Liver (tissue), 3 donors: ENCODE measurements at regions not wholly inside any gene's neighbourhood (a gene's known extent, or its start where the extent isn't known, plus 50 kb on each side); places are given as distances from the start of the nearest gene placed in this dataset.

Experiments
- GABPA ChIP-seq, 2 donors: IDR thresholded peaks in 1 of 2; conservative IDR thresholded peaks in 1 of 2; 2 replicates each; pipeline ENCODE4 v1.6.1; 2016; ENCODE audit warnings: antibody characterized with exemption in 2 of 2, mild to moderate bottlenecking in 1 of 2, moderate library complexity in 1 of 2
- JUND ChIP-seq, 2 donors: IDR thresholded peaks; 2 replicates each; pipeline ENCODE4 v1.6.1; 2016; ENCODE audit warnings: antibody characterized with exemption in 2 of 2
- RAD21 ChIP-seq, 2 donors: IDR thresholded peaks; 2 replicates each; pipeline ENCODE4 v1.6.1; 2016; ENCODE audit warnings: antibody characterized with exemption in 2 of 2, mild to moderate bottlenecking in 2 of 2
- SP1 ChIP-seq: IDR thresholded peaks from 2 replicates; pipeline ENCODE4 v1.6.1; 2018; ENCODE audit warnings: antibody characterized with exemption, mild to moderate bottlenecking
- TF ChIP-seq, protein P1 (sequence below): IDR thresholded peaks from 2 replicates; pipeline ENCODE4 v1.6.1; 2016; ENCODE audit warnings: antibody characterized with exemption
- TF ChIP-seq, protein P2 (sequence below): fragments of 150-350 bp; IDR thresholded peaks from 2 replicates; pipeline ENCODE4 v1.5.1; 2017; ENCODE audit warnings: improper control_type of control experiment, low read depth, low read length; ENCODE audit not compliant: missing input control
- TF ChIP-seq, protein P3 (sequence below): IDR thresholded peaks from 2 replicates; pipeline ENCODE4 v1.6.1; 2016; ENCODE audit warnings: antibody characterized with exemption
- TF ChIP-seq, protein P4 (sequence below): IDR thresholded peaks from 2 replicates; pipeline ENCODE4 v1.6.1; 2016; ENCODE audit warnings: antibody characterized with exemption, mild to moderate bottlenecking
- TF ChIP-seq, protein P5 (sequence below): IDR thresholded peaks from 2 replicates; pipeline ENCODE4 v1.6.1; 2016; ENCODE audit warnings: antibody characterized with exemption
- donor health status: healthy.
- donor health status: healthy.

DNA sequence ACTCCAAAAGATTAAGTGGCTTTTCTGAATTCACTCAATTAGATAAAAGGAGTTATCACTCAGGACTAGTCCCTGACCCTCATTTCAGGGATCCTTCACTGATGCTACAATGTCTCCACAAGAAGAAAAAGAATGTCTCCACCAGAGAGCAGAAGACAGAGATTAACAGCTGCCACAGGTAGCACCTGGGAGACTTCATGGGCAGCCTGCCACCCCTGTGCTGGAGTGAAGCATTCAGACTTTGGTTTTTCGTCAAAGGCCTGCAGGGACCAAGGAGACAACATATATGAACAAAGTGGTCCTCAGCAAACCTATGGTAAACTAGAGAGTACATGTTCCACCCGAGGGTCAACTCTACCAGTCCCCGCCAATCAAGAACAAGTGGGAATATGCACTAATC lies 197.0 kb upstream of the ACVR2A start:
- TF ChIP-seq, protein P1, sequence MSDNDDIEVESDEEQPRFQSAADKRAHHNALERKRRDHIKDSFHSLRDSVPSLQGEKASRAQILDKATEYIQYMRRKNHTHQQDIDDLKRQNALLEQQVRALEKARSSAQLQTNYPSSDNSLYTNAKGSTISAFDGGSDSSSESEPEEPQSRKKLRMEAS = no peak
- TF ChIP-seq GABPA (IDR thresholded peaks at IDR 0.05 in 1 of 2, conservative IDR thresholded peaks at IDR 0.05 in 1 of 2) (no peak), SP1 (no peak), JUND (IDR thresholded peaks at IDR 0.05) (no peak), RAD21 (IDR thresholded peaks at IDR 0.05) (no peak)
- TF ChIP-seq, protein P2, sequence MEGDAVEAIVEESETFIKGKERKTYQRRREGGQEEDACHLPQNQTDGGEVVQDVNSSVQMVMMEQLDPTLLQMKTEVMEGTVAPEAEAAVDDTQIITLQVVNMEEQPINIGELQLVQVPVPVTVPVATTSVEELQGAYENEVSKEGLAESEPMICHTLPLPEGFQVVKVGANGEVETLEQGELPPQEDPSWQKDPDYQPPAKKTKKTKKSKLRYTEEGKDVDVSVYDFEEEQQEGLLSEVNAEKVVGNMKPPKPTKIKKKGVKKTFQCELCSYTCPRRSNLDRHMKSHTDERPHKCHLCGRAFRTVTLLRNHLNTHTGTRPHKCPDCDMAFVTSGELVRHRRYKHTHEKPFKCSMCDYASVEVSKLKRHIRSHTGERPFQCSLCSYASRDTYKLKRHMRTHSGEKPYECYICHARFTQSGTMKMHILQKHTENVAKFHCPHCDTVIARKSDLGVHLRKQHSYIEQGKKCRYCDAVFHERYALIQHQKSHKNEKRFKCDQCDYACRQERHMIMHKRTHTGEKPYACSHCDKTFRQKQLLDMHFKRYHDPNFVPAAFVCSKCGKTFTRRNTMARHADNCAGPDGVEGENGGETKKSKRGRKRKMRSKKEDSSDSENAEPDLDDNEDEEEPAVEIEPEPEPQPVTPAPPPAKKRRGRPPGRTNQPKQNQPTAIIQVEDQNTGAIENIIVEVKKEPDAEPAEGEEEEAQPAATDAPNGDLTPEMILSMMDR = no peak
- TF ChIP-seq, protein P3, sequence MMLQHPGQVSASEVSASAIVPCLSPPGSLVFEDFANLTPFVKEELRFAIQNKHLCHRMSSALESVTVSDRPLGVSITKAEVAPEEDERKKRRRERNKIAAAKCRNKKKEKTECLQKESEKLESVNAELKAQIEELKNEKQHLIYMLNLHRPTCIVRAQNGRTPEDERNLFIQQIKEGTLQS = no peak
- TF ChIP-seq, protein P4, sequence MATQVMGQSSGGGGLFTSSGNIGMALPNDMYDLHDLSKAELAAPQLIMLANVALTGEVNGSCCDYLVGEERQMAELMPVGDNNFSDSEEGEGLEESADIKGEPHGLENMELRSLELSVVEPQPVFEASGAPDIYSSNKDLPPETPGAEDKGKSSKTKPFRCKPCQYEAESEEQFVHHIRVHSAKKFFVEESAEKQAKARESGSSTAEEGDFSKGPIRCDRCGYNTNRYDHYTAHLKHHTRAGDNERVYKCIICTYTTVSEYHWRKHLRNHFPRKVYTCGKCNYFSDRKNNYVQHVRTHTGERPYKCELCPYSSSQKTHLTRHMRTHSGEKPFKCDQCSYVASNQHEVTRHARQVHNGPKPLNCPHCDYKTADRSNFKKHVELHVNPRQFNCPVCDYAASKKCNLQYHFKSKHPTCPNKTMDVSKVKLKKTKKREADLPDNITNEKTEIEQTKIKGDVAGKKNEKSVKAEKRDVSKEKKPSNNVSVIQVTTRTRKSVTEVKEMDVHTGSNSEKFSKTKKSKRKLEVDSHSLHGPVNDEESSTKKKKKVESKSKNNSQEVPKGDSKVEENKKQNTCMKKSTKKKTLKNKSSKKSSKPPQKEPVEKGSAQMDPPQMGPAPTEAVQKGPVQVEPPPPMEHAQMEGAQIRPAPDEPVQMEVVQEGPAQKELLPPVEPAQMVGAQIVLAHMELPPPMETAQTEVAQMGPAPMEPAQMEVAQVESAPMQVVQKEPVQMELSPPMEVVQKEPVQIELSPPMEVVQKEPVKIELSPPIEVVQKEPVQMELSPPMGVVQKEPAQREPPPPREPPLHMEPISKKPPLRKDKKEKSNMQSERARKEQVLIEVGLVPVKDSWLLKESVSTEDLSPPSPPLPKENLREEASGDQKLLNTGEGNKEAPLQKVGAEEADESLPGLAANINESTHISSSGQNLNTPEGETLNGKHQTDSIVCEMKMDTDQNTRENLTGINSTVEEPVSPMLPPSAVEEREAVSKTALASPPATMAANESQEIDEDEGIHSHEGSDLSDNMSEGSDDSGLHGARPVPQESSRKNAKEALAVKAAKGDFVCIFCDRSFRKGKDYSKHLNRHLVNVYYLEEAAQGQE = no peak
- TF ChIP-seq, protein P5, sequence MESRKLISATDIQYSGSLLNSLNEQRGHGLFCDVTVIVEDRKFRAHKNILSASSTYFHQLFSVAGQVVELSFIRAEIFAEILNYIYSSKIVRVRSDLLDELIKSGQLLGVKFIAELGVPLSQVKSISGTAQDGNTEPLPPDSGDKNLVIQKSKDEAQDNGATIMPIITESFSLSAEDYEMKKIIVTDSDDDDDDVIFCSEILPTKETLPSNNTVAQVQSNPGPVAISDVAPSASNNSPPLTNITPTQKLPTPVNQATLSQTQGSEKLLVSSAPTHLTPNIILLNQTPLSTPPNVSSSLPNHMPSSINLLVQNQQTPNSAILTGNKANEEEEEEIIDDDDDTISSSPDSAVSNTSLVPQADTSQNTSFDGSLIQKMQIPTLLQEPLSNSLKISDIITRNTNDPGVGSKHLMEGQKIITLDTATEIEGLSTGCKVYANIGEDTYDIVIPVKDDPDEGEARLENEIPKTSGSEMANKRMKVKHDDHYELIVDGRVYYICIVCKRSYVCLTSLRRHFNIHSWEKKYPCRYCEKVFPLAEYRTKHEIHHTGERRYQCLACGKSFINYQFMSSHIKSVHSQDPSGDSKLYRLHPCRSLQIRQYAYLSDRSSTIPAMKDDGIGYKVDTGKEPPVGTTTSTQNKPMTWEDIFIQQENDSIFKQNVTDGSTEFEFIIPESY = no peak
